SK-N-SH treated with all-trans-retinoic acid at 6 μM for 48 hours (cell line): ENCODE measurements at regions not wholly inside any gene's neighbourhood (a gene's known extent, or its start where the extent isn't known, plus 50 kb on each side); places are given as distances from the start of the nearest gene placed in this dataset.

Experiments used
- ATAC-seq: fragments of 200-7000 bp; cut with Tn5 transposase; 3 replicates; pipeline ENCODE4 v1.9.1; 2020; ENCODE audit warnings: mild to moderate bottlenecking, moderate library complexity
- ARNTL ChIP-seq: fragments of 450-650 bp; formaldehyde crosslinking; IDR thresholded peaks from 2 replicates; pipeline ENCODE4 v1.5.0; 2020; ENCODE audit warnings: low read depth, mild to moderate bottlenecking, moderate library complexity, borderline replicate concordance
- BACH2 ChIP-seq: fragments of 250-450 bp; sonication (Bioruptor Pico); IDR thresholded peaks from 2 replicates; pipeline ENCODE4 v1.9.0; 2021; ENCODE audit warnings: mild to moderate bottlenecking, borderline replicate concordance
- CSDC2 ChIP-seq: fragments of 250-450 bp; sonication (Bioruptor Pico); IDR thresholded peaks from 2 replicates; pipeline ENCODE4 v1.5.0; 2020; ENCODE audit warnings: mild to moderate bottlenecking, moderate library complexity
- ESRRG ChIP-seq: fragments of 250-450 bp; sonication (Bioruptor Pico); IDR thresholded peaks from 2 replicates; pipeline ENCODE4 v1.6.1; 2021; ENCODE audit warnings: mild to moderate bottlenecking
- GLIS3 ChIP-seq: fragments of 250-450 bp; sonication (Bioruptor Pico); IDR thresholded peaks from 2 replicates; pipeline ENCODE4 v1.5.0; 2020; ENCODE audit warnings: mild to moderate bottlenecking, moderate library complexity
- ISL1 ChIP-seq: fragments of 250-450 bp; sonication (Bioruptor Pico); IDR thresholded peaks from 2 replicates; pipeline ENCODE4 v2.1.2; 2022; ENCODE audit warnings: mild to moderate bottlenecking, moderate library complexity
- OSR1 ChIP-seq: fragments of 250-450 bp; sonication (Bioruptor Pico); IDR thresholded peaks from 2 replicates; pipeline ENCODE4 v1.8.0; 2022; ENCODE audit warnings: moderate library complexity, mild to moderate bottlenecking, inconsistent platforms
- PPARA ChIP-seq: fragments of 250-450 bp; sonication (Bioruptor Pico); IDR thresholded peaks from 2 replicates; pipeline ENCODE4 v1.5.0; 2020; ENCODE audit warnings: mild to moderate bottlenecking, borderline replicate concordance
- RARB ChIP-seq: fragments of 250-450 bp; sonication (Bioruptor Pico); IDR thresholded peaks from 2 replicates; pipeline ENCODE4 v1.8.0; 2021; ENCODE audit warnings: mild to moderate bottlenecking, moderate library complexity
- SNAI2 ChIP-seq: fragments of 250-450 bp; sonication (Bioruptor Pico); IDR thresholded peaks from 2 replicates; pipeline ENCODE4 v1.5.0; 2020; ENCODE audit warnings: mild to moderate bottlenecking, moderate library complexity
- TCF4 ChIP-seq: fragments of 250-450 bp; sonication (Bioruptor Pico); IDR thresholded peaks from 2 replicates; pipeline ENCODE4 v1.8.0; 2021; ENCODE audit warnings: mild to moderate bottlenecking, moderate library complexity, borderline replicate concordance
- TOX ChIP-seq: fragments of 250-450 bp; sonication (Bioruptor Pico); IDR thresholded peaks from 2 replicates; pipeline ENCODE4 v1.8.0; 2021; ENCODE audit warnings: mild to moderate bottlenecking, moderate library complexity, borderline replicate concordance
- ZC3H10 ChIP-seq: fragments of 250-450 bp; sonication (Bioruptor Pico); IDR thresholded peaks from 2 replicates; pipeline ENCODE4 v1.5.1; 2021; ENCODE audit warnings: mild to moderate bottlenecking, moderate library complexity
- ZFP3 ChIP-seq: fragments of 250-450 bp; sonication (Bioruptor Pico); IDR thresholded peaks from 2 replicates; pipeline ENCODE4 v1.5.0; 2020; ENCODE audit warnings: mild to moderate bottlenecking, moderate library complexity
- ZFP30 ChIP-seq: fragments of 450-650 bp; formaldehyde crosslinking; IDR thresholded peaks from 2 replicates; pipeline ENCODE4 v1.5.0; 2022; ENCODE audit warnings: mild to moderate bottlenecking, moderate library complexity
- ZNF565 ChIP-seq: fragments of 450-650 bp; formaldehyde crosslinking; conservative IDR thresholded peaks from 2 replicates; pipeline ENCODE4 v1.5.0; 2020; ENCODE audit warnings: low read depth, mild to moderate bottlenecking, moderate library complexity
- ZNF70 ChIP-seq: fragments of 450-650 bp; formaldehyde crosslinking; IDR thresholded peaks from 2 replicates; pipeline ENCODE4 v1.5.0; 2020; ENCODE audit warnings: mild to moderate bottlenecking, moderate library complexity
- ZNF8 ChIP-seq: fragments of 450-650 bp; formaldehyde crosslinking; IDR thresholded peaks from 2 replicates; pipeline ENCODE4 v1.5.0; 2020; ENCODE audit warnings: mild to moderate bottlenecking, moderate library complexity
- TF ChIP-seq, protein P1 (sequence below): fragments of 250-450 bp; sonication (Bioruptor Pico); IDR thresholded peaks from 2 replicates; pipeline ENCODE4 v1.8.0; 2020; ENCODE audit warnings: mild to moderate bottlenecking, moderate library complexity, borderline replicate concordance
- TF ChIP-seq, protein P2 (sequence below): fragments of 250-450 bp; sonication (Bioruptor Pico); IDR thresholded peaks from 2 replicates; pipeline ENCODE4 v1.5.0; 2020; ENCODE audit warnings: mild to moderate bottlenecking, moderate library complexity
- TF ChIP-seq, protein P3 (sequence below): fragments of 250-450 bp; sonication (Bioruptor Pico); IDR thresholded peaks from 2 replicates; pipeline ENCODE4 v1.5.1; 2021; ENCODE audit warnings: mild to moderate bottlenecking, moderate library complexity
- TF ChIP-seq, protein P4 (sequence below): fragments of 250-450 bp; sonication (Bioruptor Pico); IDR thresholded peaks from 2 replicates; pipeline ENCODE4 v1.8.0; 2021; ENCODE audit warnings: low read depth, mild to moderate bottlenecking, moderate library complexity, borderline replicate concordance

DNA sequence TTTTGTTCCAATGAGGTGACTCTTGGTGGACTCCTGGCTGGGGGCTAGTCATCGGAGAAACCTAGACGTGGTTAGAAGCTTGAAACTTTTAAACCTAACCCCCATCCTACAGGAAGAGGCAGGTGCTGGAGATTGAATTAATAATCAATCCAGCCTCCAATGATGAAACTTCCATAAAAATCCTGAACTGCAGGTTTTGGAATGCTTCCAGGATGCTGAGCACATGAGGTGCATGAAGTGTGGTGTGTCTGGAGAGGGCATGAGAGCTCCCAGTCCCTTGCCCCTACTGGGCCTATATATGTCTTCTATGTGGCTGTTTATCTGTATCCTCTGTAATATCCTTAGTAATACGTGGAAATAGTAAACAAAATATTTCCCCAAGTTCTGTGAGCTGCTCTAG is 90.7 kb upstream of the PDHA2 start:
- TF ChIP-seq TCF4 (CRISPR knock-in tag) (no peak), ZNF565 (CRISPR knock-in tag) (no peak), ZFP3 (CRISPR knock-in tag) (no peak)
- TF ChIP-seq, protein P1, sequence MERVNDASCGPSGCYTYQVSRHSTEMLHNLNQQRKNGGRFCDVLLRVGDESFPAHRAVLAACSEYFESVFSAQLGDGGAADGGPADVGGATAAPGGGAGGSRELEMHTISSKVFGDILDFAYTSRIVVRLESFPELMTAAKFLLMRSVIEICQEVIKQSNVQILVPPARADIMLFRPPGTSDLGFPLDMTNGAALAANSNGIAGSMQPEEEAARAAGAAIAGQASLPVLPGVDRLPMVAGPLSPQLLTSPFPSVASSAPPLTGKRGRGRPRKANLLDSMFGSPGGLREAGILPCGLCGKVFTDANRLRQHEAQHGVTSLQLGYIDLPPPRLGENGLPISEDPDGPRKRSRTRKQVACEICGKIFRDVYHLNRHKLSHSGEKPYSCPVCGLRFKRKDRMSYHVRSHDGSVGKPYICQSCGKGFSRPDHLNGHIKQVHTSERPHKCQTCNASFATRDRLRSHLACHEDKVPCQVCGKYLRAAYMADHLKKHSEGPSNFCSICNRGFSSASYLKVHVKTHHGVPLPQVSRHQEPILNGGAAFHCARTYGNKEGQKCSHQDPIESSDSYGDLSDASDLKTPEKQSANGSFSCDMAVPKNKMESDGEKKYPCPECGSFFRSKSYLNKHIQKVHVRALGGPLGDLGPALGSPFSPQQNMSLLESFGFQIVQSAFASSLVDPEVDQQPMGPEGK (CRISPR knock-in tag), result no peak
- ATAC-seq, result no peak

DNA sequence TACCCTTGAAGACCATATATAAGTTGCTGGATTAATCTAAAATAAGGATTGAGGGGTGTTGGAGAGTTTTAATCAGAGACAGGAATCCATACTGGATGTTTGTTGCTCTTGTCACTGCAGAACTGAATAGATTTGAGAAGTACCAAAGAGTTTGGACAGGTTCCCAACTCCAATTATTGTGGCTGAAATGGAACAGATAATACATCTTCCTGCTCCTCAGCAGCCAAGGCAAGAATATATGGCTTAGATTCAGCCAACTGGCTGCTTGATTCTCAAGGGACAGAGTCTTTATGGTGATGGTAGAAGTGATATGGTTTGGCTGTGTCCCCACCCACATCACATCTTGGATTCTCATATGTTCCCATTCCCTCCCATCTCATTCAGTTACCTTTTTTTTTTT is 97.0 kb upstream of the PDHA2 start:
- peak; percentile 61 for ATAC-seq
- TF ChIP-seq ISL1 (CRISPR knock-in tag) (peak; percentile 60), ZNF8 (CRISPR knock-in tag) (no peak)

DNA sequence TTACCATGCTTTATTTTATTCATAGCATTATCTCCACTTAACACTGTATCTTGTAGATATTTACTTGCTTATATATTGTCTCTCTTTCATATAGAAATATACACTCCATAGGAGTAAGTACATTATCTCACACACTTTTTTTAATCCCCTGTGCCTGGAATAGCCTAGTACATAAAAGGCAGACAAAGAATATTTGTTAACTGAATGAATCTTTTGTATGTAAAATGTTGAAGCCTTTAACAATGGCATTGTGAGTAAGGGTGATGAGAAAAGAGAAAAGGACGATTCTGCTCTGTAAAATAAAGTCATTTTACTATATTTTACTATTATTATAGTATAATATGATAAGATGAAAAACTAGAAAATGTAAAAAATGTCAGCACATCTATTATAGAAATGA is 97.7 kb upstream of the PDHA2 start:
- TF ChIP-seq ESRRG (CRISPR knock-in tag) (no peak), ARNTL (CRISPR knock-in tag) (no peak), ISL1 (CRISPR knock-in tag) (no peak), CSDC2 (CRISPR knock-in tag) (no peak), SNAI2 (CRISPR knock-in tag) (no peak), GLIS3 (no peak)
- TF ChIP-seq, protein P2, sequence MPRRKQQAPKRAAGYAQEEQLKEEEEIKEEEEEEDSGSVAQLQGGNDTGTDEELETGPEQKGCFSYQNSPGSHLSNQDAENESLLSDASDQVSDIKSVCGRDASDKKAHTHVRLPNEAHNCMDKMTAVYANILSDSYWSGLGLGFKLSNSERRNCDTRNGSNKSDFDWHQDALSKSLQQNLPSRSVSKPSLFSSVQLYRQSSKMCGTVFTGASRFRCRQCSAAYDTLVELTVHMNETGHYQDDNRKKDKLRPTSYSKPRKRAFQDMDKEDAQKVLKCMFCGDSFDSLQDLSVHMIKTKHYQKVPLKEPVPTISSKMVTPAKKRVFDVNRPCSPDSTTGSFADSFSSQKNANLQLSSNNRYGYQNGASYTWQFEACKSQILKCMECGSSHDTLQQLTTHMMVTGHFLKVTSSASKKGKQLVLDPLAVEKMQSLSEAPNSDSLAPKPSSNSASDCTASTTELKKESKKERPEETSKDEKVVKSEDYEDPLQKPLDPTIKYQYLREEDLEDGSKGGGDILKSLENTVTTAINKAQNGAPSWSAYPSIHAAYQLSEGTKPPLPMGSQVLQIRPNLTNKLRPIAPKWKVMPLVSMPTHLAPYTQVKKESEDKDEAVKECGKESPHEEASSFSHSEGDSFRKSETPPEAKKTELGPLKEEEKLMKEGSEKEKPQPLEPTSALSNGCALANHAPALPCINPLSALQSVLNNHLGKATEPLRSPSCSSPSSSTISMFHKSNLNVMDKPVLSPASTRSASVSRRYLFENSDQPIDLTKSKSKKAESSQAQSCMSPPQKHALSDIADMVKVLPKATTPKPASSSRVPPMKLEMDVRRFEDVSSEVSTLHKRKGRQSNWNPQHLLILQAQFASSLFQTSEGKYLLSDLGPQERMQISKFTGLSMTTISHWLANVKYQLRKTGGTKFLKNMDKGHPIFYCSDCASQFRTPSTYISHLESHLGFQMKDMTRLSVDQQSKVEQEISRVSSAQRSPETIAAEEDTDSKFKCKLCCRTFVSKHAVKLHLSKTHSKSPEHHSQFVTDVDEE (CRISPR knock-in tag), result no peak
- TF ChIP-seq, protein P1 (CRISPR knock-in tag), result no peak
- TF ChIP-seq, protein P3, sequence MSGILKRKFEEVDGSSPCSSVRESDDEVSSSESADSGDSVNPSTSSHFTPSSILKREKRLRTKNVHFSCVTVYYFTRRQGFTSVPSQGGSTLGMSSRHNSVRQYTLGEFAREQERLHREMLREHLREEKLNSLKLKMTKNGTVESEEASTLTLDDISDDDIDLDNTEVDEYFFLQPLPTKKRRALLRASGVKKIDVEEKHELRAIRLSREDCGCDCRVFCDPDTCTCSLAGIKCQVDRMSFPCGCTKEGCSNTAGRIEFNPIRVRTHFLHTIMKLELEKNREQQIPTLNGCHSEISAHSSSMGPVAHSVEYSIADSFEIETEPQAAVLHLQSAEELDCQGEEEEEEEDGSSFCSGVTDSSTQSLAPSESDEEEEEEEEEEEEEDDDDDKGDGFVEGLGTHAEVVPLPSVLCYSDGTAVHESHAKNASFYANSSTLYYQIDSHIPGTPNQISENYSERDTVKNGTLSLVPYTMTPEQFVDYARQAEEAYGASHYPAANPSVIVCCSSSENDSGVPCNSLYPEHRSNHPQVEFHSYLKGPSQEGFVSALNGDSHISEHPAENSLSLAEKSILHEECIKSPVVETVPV (CRISPR knock-in tag), result no peak
- no peak for ATAC-seq

DNA sequence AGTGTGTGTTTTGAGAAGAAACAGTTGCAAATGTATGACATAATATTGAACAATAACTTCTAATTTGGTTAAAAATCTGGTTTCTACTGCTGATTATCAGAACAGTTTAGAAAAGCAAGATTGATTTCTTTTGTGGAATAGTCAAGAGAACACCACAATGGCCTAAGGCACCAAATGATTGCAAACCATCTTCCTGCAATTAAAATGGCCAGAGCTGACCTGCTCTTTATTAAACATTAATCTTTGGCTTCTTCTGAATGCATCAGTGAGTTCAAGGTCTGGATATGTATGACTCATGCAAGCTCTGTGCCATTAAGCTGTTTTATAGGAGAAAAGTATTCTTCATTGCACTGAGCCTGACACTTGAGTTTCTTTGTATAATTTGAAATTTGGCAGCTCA is 107.8 kb upstream of the PDHA2 start:
- ATAC-seq, result peak; percentile 98
- TF ChIP-seq ZFP3 (CRISPR knock-in tag) (no peak; the same call in 1 of the 2 replicates), ZC3H10 (CRISPR knock-in tag) (peak; percentile 88), PPARA (CRISPR knock-in tag) (no peak), OSR1 (no peak), RARB (0 out of 2 replicates have a peak, but pooled peaks have one; percentile 62), BACH2 (CRISPR knock-in tag) (0 out of 2 replicates have a peak, but pooled peaks have one; percentile 36), GLIS3 (0 out of 2 replicates have a peak, but pooled peaks have one; percentile 81), ZFP30 (CRISPR knock-in tag) (no peak), ZNF70 (CRISPR knock-in tag) (0 out of 2 replicates have a peak, but pooled peaks have one; percentile 41), ISL1 (CRISPR knock-in tag) (peak; percentile 93), TCF4 (CRISPR knock-in tag) (peak; percentile 98), TOX (peak; percentile 97), ZNF8 (CRISPR knock-in tag) (peak; percentile 88), ESRRG (CRISPR knock-in tag) (peak; percentile 53; the same call in 1 of the 2 replicates), CSDC2 (CRISPR knock-in tag) (peak; percentile 65; the same call in 1 of the 2 replicates), SNAI2 (CRISPR knock-in tag) (no peak)
- TF ChIP-seq, protein P1 (CRISPR knock-in tag), result peak; percentile 87; the same call in 1 of the 2 replicates
- TF ChIP-seq, protein P3 (CRISPR knock-in tag), result peak; percentile 97
- TF ChIP-seq, protein P4, sequence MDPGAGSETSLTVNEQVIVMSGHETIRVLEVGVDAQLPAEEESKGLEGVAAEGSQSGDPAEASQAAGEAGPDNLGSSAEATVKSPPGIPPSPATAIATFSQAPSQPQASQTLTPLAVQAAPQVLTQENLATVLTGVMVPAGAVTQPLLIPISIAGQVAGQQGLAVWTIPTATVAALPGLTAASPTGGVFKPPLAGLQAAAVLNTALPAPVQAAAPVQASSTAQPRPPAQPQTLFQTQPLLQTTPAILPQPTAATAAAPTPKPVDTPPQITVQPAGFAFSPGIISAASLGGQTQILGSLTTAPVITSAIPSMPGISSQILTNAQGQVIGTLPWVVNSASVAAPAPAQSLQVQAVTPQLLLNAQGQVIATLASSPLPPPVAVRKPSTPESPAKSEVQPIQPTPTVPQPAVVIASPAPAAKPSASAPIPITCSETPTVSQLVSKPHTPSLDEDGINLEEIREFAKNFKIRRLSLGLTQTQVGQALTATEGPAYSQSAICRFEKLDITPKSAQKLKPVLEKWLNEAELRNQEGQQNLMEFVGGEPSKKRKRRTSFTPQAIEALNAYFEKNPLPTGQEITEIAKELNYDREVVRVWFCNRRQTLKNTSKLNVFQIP (CRISPR knock-in tag), result peak; percentile 97; the same call in 1 of the 2 replicates
